Left lung (tissue), 4 donors: ENCODE measurements at regions not wholly inside any gene's neighbourhood (a gene's known extent, or its start where the extent isn't known, plus 50 kb on each side); places are given as distances from the start of the nearest gene placed in this dataset.

Experiments
- ATAC-seq: fragments of 200-7000 bp; cut with Tn5 transposase; one replicate; pipeline ENCODE4 v1.9.1; 2020; ENCODE audit warnings: moderate library complexity
- DNase-seq, 4 donors: peaks; one replicate each; pipeline ENCODE4 v3.0.0-alpha.2; 2013 to 2020
- H3K27ac ChIP-seq, 2 donors: fragments of 200-600 bp; sonication (generic) in 1 of 2; one replicate each; pipeline versions ENCODE4 v1.5.0 to v1.8.0; 2020 to 2021
- H3K27me3 ChIP-seq, 2 donors: fragments of 200-600 bp; sonication (generic) in 1 of 2; one replicate each; pipeline versions ENCODE4 v1.5.0 to v1.8.0; 2020 to 2021
- H3K36me3 ChIP-seq, 2 donors: fragments of 200-600 bp; sonication (generic) in 1 of 2; one replicate each; pipeline versions ENCODE4 v1.5.0 to v1.8.0; 2020 to 2021
- H3K4me1 ChIP-seq, 2 donors: fragments of 200-600 bp; one replicate each; pipeline ENCODE4 v1.8.0; 2021
- H3K4me3 ChIP-seq, 2 donors: fragments of 200-600 bp; sonication (generic) in 1 of 2; one replicate each; pipeline versions ENCODE4 v1.5.0 to v1.8.0; 2020 to 2021; ENCODE audit warnings: mild to moderate bottlenecking in 1 of 2
- H3K9me3 ChIP-seq, 2 donors: fragments of 200-600 bp; sonication (generic) in 1 of 2; one replicate each; pipeline versions ENCODE4 v1.5.0 to v1.8.0; 2020 to 2021
- CTCF ChIP-seq, 2 donors: fragments of 200-600 bp; sonication (generic) in 1 of 2; IDR thresholded peaks; one replicate each; pipeline versions ENCODE4 v1.5.0 to v1.8.0; 2021; ENCODE audit warnings: antibody characterized with exemption in 2 of 2
- intact Hi-C, 2 donors: fragments of 100-400 bp; cut with DNase I; formaldehyde crosslinking; loops; one replicate each; pipeline versions ENCODE4 v1.11.2 to v1.14.2; 2022
- donor health status: DM: no; HTN: yes; CAD: no.
- donor health status: DM: no; HTN: no; CAD: no.

- intact Hi-C loops, result no loop called here
- DNase-seq (no peak), ATAC-seq (peak; percentile 25)
- Histone ChIP-seq H3K4me3 (no peak overlapping the region), H3K27me3 (no peaks in the 10 kb centered on the region), H3K9me3 (no peaks in the 10 kb centered on the region), H3K4me1 (no peaks in the 10 kb centered on the region), H3K27ac (peak overlapping the region in 1 of 2 donors; percentile 31), H3K36me3 (no peaks in the 10 kb centered on the region)
- TF ChIP-seq CTCF (IDR thresholded peaks at IDR 0.05), result no peak
Observed at GRCh38 chr10:128875030-128875744, 591.9 kb upstream of the MGMT start.

DNA sequence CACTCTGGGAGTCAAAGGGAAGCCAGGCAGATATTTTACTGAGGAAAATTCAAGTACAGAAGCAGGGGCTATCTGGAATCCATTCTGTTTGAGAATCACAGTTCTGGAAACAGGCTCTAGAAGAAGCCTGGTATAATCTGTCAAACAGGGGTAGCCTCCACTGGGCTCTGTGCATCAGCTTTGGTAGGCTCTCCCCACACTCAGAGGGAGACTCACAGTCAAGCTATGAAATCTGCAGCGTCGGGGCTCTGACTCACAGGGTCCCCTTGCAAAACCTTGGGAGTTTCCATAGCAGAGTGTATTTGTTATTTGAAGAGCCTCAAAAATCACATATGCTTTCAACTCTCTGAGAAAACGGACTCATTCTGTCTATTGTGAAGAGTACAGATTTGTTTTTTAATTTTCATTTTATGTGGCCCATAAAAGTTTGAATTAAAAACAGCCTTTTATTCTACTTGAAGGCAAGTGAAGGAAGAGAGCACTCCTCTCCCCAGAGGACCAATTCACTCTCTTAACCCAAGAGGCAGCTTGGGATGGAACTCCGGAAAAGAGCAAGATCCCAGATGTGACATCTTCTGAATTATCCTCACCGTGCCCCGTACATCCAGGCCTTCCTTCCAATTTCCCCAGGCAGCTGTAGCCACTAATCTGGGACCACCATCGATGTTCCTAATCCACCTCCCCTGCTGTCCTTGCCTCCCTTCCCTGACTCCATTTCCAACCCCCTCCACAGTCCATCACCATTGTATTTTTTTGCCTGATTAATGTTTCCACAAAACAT, 590.9 kb upstream of the MGMT start:
- H3K27ac ChIP-seq, result peak overlapping the region in 1 of 2 donors; percentile 31
- ATAC-seq, result peak; percentile 86

GRCh38 chr10:128877141-128877540, 589.9 kb upstream of the MGMT start:
- no peak for ATAC-seq
- no peaks in the 10 kb centered on the region for H3K4me1 ChIP-seq
- intact Hi-C loops, result no loop called here
- H3K27ac ChIP-seq, result no peak overlapping the region
- no peak for TF ChIP-seq CTCF (IDR thresholded peaks at IDR 0.05)
- no peaks in the 10 kb centered on the region for H3K9me3 ChIP-seq
- no peaks in the 10 kb centered on the region for H3K36me3 ChIP-seq
- no peaks in the 10 kb centered on the region for H3K27me3 ChIP-seq
- no peak for DNase-seq
- H3K4me3 ChIP-seq, result no peak overlapping the region

More for the DNA sequence above, 590.9 kb upstream of the MGMT start:
- Histone ChIP-seq H3K4me3 (no peak overlapping the region), H3K4me1 (no peaks in the 10 kb centered on the region), H3K9me3 (no peaks in the 10 kb centered on the region), H3K27me3 (no peaks in the 10 kb centered on the region), H3K36me3 (no peaks in the 10 kb centered on the region)
- peak in 2 of 4 donors; percentile 44 to 53 for DNase-seq
- intact Hi-C loops, result no loop called here
- no peak for TF ChIP-seq CTCF (IDR thresholded peaks at IDR 0.05)

DNA sequence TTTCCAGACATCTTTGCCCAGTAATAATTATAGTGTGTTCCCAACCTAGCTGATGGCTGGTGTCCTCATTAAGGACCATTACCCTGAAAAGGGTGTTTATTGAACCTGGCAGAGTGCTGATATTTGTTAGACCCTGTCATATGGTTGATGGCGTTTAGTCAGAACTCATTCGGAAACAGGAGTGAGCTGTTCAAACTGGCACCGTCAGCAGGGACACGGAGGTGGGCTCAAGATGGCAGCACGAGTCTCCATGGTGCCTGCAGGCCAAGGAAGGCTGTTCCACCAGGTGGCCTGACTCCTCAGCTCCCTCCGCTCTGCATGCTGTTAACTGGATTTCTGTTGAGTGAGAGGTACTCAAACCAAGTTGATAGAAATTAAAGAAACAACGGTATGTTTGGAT, 589.1 kb upstream of the MGMT start:
- intact Hi-C loops, result no loop called here
- no peak overlapping the region for H3K4me3 ChIP-seq
- no peak for TF ChIP-seq CTCF (IDR thresholded peaks at IDR 0.05)
- H3K4me1 ChIP-seq, result no peaks in the 10 kb centered on the region
- no peak for DNase-seq
- H3K27ac ChIP-seq, result no peak overlapping the region
- no peaks in the 10 kb centered on the region for H3K36me3 ChIP-seq
- H3K27me3 ChIP-seq, result peaks cover 0 to 5% of the 10 kb centered on the region in 2 donors
- no peak for ATAC-seq
- no peaks in the 10 kb centered on the region for H3K9me3 ChIP-seq

GRCh38 chr10:128879030-128879429, 588.0 kb upstream of the MGMT start:
- DNase-seq, result no peak
- ATAC-seq, result no peak
- H3K27ac ChIP-seq, result no peak overlapping the region
- H3K4me3 ChIP-seq, result no peak overlapping the region
- no peak for TF ChIP-seq CTCF (IDR thresholded peaks at IDR 0.05)
- no peaks in the 10 kb centered on the region for H3K4me1 ChIP-seq
- H3K27me3 ChIP-seq, result peaks cover 0 to 5% of the 10 kb centered on the region in 2 donors
- no peaks in the 10 kb centered on the region for H3K9me3 ChIP-seq
- intact Hi-C loops, result no loop called here
- H3K36me3 ChIP-seq, result no peaks in the 10 kb centered on the region
